Superior temporal gyrus (tissue), 1 donor: ENCODE measurements at regions not wholly inside any gene's neighbourhood (a gene's known extent, or its start where the extent isn't known, plus 50 kb on each side); places are given as distances from the start of the nearest gene placed in this dataset.

ENCODE experiments used
- DNase-seq: peaks from one replicate; pipeline ENCODE4 v3.0.0-alpha.2; 2016; ENCODE audit errors: extremely low spot score

- no peak for DNase-seq
These were observed 103.1 kb upstream of the ID4 start for GRCh38 chr6:19734061-19734460.

- DNase-seq = no peak
These were observed 102.7 kb upstream of the ID4 start for GRCh38 chr6:19734519-19734918.

- DNase-seq = no peak
These were observed 101.1 kb upstream of the ID4 start for GRCh38 chr6:19736066-19736465.

DNA sequence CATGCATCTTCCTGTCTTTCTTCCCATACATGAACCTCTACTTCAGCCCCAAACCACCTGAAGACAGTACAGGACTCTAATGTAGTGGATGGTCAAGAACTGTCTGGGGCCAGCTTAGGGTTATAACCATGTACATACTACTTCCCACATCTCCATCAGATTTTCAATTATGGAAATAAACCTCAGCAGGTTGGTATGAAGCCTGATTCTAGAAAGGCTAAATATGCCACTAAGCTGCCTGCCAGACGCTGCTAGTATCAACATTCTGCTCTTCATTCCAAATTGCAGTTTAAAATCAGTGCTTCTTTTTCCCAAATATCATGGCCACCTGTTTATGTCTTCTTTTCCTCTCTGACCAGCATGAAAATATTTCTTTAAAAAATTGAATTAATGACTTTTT, 99.2 kb upstream of the ID4 start:
- DNase-seq = no peak

DNA sequence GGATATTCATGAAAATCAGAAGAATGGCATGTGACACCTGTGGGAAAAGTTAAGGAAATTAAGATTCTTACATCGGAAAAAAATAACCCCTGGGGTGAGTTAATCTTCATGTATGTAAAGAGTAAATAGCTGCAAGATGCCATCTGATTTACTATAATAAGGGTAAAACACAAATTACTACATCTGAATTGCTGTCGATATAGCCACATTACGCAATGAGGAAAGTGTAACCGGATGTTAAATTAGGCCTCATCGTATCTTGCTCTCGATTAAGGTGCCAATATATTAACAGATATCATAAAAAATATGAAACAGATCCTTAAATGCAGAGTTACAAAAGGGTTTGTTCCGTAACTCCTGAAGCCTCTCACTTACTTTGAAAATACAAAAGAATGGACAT, 87.4 kb upstream of the ID4 start:
- DNase-seq = no peak

GRCh38 chr6:19752746-19753145, 84.4 kb upstream of the ID4 start:
- DNase-seq = no peak

GRCh38 chr6:19753826-19754225, 83.3 kb upstream of the ID4 start:
- DNase-seq = no peak

GRCh38 chr6:19754686-19755085, 82.5 kb upstream of the ID4 start:
- DNase-seq = no peak

- no peak for DNase-seq
These were observed 82.0 kb upstream of the ID4 start for GRCh38 chr6:19755181-19755580.

DNA sequence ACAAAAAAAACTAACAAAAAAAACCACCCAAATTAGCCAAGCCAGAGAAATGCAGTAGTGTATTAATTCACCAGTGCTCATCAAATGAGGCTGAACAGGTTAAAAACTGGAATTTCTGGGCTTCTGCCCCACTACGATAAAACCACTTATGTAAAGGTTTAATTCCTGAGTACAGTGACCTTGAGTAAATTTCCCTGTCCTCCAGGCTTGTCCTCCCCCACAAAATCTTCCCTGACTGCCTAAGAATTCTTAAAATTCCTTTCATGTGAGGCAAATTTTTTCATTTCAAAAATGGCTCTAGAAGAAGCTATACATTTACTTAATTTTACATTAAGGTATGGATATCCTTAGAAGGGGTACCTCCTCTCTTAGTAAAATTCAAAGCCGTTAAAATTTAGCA, 80.1 kb upstream of the ID4 start:
- no peak for DNase-seq

DNA sequence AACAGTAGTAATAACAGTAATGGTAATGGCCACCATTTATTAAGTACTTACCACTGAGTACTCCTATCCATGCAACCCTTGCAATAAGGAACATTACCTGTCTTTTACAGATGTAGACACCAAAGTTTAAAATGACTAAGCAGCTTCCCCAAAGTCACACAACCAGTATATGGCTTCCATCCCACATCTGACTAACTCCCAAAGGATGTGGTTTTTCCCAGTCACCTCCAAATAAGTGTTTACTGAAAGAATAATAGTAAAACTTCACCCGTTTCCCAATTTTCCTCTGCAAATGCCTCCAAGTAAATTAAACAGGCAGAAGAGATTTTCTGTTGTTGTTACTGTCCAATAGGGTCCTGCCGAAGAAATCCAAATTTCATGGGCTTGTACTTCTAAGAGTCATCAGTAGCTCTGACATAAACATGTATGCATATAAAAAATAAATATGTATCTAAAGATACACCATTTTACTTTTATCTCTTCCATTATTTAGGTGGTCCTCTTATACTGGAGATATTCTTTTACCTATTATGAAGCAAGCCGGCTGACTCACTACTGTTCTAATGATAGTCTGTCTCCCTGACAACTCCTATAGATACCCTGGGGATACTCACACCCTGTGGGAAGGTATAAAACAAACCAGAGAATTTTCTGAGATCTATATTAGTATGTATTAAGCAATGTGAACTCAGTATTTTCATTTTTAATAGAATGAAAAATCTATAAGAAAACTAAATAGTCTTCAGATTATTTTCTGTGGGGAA, 77.9 kb upstream of the ID4 start:
- DNase-seq = no peak

DNA sequence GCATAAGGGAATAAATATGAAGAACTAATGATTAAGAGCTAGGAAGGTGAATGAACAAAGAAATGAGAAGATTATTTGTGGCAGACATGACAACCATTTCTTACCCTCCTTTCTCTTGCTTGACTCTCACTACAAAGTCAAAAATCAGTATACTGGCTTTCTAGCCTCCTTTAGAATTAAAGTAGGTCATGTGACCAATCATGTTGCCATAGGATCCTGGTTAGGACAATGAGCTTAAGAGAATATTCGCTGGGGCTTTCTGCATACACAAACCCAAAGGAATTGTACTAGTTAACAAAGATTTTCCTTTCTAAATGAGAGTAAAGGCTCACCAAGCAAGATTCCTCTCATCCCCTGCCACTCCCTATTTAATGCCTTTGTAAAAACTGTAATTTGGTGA, 76.0 kb upstream of the ID4 start:
- no peak for DNase-seq

DNA sequence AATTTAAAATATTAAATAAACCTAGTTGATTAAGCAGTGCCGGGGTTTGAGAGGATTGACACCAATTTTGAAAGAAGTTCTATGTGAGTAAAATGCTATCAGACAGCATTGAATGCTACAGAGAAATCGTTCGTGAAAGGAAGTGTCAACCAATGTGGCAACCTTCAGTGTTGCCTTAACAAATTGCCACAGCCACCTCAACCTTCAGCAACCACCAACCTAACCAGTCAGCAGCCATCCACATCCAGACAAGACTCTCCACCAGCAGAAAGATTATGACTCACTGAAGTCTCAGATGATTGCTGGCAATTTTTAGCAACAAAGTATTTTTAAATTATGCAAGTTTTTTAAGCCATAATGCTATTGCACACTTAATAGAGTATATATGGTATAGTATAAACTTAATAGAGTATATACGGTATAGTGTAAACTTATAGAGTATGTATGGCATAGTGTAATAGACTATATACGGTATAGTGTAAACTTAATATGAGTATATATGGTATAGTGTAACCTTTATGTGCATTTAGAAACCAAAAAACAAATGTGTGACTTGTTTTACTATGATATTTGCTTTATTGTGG, 65.3 kb upstream of the ID4 start:
- no peak for DNase-seq

- DNase-seq = no peak
These were observed 64.3 kb upstream of the ID4 start for GRCh38 chr6:19772891-19773290.

DNA sequence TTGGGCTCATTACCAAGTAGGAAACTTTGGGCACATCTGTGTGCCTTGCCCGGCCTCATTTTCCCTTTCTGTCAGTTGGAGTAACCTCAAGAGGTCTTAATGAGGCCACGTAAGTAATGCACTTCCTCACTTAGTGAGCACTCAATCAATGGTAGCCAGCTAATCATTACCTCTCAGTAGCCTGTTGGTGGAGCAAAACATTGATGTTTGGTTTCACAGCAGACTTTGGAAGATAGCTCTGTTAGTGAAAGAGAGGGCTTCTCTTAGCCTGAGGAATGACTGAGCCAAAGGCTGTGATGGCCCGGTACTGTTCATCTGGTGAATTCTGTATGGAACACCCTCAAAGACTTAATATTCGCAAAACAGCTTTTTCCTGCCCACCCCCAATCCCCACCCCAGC, 55.9 kb upstream of the ID4 start:
- DNase-seq = no peak

- DNase-seq = no peak
These were observed 54.6 kb upstream of the ID4 start for GRCh38 chr6:19782588-19782987.
